ENCODE measurements at regions not wholly inside any gene's neighbourhood (a gene's known extent, or its start where the extent isn't known, plus 50 kb on each side); places are given as distances from the start of the nearest gene placed in this dataset.

DNA sequence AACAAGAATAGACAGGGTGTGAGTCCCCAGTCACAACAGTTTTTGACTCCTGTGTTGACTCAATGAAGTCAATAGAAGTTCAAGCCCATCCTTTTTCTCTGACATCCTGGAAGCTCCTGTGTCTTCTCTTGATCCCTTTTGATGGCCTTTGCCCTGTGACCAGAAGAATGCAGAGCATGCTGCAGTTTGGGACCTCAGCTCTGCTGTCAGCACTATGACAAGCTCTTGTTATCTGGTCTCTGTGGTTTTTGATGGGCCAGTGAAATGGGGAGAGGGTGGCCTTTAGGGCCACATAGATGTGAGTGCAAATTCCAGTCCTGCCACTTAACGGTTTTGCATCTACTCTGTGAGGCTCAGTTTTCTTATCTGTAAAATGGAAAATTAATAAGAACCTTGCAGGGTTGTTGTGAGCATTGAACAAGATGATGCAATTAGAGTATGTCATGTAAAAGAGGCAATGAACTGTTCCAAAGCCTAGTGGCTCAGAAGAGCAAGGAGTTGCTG lies 102.4 kb upstream of the IKZF1 start:
- in situ Hi-C loops (cut with MboI) (loop anchor here (5.0 to 10.0 kb wide), 3 partner anchors 170 to 953 kb away; no protein-coding TSS in a partner anchor), intact Hi-C loops (cut with micrococcal nuclease; ENCODE audit: unreplicated experiment) (loop anchor here (10.0 kb wide), 1 partner anchor 433 kb away; no protein-coding TSS in a partner anchor)
- FAIRE-seq (no peak), ATAC-seq (no peak), DNase-seq (ENCODE audit: low read depth, low spot score) (no peak)
- POLR2A ChIA-PET: no interaction called here
- BruUV-seq (replicated peaks): no TSS peak
- Histone ChIP-seq H3K4me3 (no peak overlapping the region), H3K4me1 (ENCODE audit: control insufficient read depth, insufficient read depth, low read length) (no peaks in the 10 kb centered on the region; the same call in 1 of the 2 replicates), H2AFZ (ENCODE audit: control insufficient read depth, low read depth, low read length) (no peak overlapping the region), H3K9me3 (replicated peaks; ENCODE audit: control insufficient read depth, insufficient read depth, low read length) (no peaks in the 10 kb centered on the region; the same call in 2 of the 3 replicates), H3K27me3 (replicated peaks in 1 of 2; ENCODE audit: control insufficient read depth in 2 of 2, insufficient read depth in 2 of 2, low read length in 1 of 2) (no peaks in the 10 kb centered on the region), H4K20me1 (ENCODE audit: control insufficient read depth, insufficient read depth) (no peaks in the 10 kb centered on the region), H3K4me2 (ENCODE audit: control insufficient read depth, insufficient read depth) (no peak overlapping the region), H3K36me3 (ENCODE audit: control insufficient read depth in 2 of 2, insufficient read depth in 2 of 2, low read length in 1 of 2) (no peaks in the 10 kb centered on the region), H3K9ac (ENCODE audit: control insufficient read depth, insufficient read depth, low read length) (no peak overlapping the region), H3K79me2 (ENCODE audit: control insufficient read depth, insufficient read depth, low read length) (no peaks in the 10 kb centered on the region), H3K27ac (ENCODE audit: control insufficient read depth, insufficient read depth) (no peak overlapping the region)
- RAD21 ChIA-PET (ENCODE audit: unreplicated experiment): interaction anchor here (1.6 to 6.8 kb wide), 6 partner anchors 9 to 222 kb away, joined by 4 to 135 read pairs (median 40); no protein-coding TSS in a partner anchor
- CTCF ChIA-PET: interaction anchor here (0.7 to 10.3 kb wide), 12 partner anchors 9 to 266 kb away, joined by 3 to 257 read pairs (median 4); no protein-coding TSS in a partner anchor
- 40% methylated on average over 1 of the region's 1 CpG for WGBS (ENCODE audit: insufficient coverage, insufficient replicate concordance, low lambda C conversion rate, missing lambda C conversion rate)
- SMC1A ChIA-PET (ENCODE audit: uncharacterized antibody, unreplicated experiment): interaction anchor here (0.6 to 16.6 kb wide), 15 partner anchors 9 to 231 kb away, joined by 3 to 274 read pairs (median 5); no protein-coding TSS in a partner anchor
- TF ChIP-seq BCL11A (IDR thresholded peaks at IDR 0.05; ENCODE audit: low read depth, low read length) (no peak), ZNF622 (IDR thresholded peaks at IDR 0.05) (no peak), IKZF1 (conservative IDR thresholded peaks at IDR 0.05) (no peak), SMARCA5 (IDR thresholded peaks at IDR 0.05) (no peak), NBN (IDR thresholded peaks at IDR 0.05) (no peak), KAT2A (conservative IDR thresholded peaks at IDR 0.05; ENCODE audit: control insufficient read depth, low read depth, low read length) (no peak), NR2C1 (IDR thresholded peaks at IDR 0.05) (no peak)
- TF ChIP-seq, protein P1, sequence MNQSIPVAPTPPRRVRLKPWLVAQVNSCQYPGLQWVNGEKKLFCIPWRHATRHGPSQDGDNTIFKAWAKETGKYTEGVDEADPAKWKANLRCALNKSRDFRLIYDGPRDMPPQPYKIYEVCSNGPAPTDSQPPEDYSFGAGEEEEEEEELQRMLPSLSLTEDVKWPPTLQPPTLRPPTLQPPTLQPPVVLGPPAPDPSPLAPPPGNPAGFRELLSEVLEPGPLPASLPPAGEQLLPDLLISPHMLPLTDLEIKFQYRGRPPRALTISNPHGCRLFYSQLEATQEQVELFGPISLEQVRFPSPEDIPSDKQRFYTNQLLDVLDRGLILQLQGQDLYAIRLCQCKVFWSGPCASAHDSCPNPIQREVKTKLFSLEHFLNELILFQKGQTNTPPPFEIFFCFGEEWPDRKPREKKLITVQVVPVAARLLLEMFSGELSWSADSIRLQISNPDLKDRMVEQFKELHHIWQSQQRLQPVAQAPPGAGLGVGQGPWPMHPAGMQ (IDR thresholded peaks at IDR 0.05; ENCODE audit: borderline replicate concordance): no peak
- TF ChIP-seq, protein P2, sequence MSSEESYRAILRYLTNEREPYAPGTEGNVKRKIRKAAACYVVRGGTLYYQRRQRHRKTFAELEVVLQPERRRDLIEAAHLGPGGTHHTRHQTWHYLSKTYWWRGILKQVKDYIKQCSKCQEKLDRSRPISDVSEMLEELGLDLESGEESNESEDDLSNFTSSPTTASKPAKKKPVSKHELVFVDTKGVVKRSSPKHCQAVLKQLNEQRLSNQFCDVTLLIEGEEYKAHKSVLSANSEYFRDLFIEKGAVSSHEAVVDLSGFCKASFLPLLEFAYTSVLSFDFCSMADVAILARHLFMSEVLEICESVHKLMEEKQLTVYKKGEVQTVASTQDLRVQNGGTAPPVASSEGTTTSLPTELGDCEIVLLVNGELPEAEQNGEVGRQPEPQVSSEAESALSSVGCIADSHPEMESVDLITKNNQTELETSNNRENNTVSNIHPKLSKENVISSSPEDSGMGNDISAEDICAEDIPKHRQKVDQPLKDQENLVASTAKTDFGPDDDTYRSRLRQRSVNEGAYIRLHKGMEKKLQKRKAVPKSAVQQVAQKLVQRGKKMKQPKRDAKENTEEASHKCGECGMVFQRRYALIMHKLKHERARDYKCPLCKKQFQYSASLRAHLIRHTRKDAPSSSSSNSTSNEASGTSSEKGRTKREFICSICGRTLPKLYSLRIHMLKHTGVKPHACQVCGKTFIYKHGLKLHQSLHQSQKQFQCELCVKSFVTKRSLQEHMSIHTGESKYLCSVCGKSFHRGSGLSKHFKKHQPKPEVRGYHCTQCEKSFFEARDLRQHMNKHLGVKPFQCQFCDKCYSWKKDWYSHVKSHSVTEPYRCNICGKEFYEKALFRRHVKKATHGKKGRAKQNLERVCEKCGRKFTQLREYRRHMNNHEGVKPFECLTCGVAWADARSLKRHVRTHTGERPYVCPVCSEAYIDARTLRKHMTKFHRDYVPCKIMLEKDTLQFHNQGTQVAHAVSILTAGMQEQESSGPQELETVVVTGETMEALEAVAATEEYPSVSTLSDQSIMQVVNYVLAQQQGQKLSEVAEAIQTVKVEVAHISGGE (CRISPR knock-in tag; IDR thresholded peaks at IDR 0.05): no peak
- TF ChIP-seq, protein P3, sequence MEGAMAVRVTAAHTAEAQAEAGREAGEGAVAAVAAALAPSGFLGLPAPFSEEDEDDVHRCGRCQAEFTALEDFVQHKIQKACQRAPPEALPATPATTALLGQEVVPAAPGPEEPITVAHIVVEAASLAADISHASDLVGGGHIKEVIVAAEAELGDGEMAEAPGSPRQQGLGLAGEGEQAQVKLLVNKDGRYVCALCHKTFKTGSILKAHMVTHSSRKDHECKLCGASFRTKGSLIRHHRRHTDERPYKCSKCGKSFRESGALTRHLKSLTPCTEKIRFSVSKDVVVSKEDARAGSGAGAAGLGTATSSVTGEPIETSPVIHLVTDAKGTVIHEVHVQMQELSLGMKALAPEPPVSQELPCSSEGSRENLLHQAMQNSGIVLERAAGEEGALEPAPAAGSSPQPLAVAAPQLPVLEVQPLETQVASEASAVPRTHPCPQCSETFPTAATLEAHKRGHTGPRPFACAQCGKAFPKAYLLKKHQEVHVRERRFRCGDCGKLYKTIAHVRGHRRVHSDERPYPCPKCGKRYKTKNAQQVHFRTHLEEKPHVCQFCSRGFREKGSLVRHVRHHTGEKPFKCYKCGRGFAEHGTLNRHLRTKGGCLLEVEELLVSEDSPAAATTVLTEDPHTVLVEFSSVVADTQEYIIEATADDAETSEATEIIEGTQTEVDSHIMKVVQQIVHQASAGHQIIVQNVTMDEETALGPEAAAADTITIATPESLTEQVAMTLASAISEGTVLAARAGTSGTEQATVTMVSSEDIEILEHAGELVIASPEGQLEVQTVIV (IDR thresholded peaks at IDR 0.05; ENCODE audit: borderline replicate concordance, partially characterized antibody): no peak

Measured in GM12878 (cell line).